ENCODE measurements at regions not wholly inside any gene's neighbourhood (a gene's known extent, or its start where the extent isn't known, plus 50 kb on each side); places are given as distances from the start of the nearest gene placed in this dataset.

GRCh38 chr3:152547153-152547552 lies 278.4 kb downstream of the MBNL1 start:
- intact Hi-C loops (cut with DNase I; ENCODE audit: low total_unique reads): no loop called here
- no peak overlapping the region for H3K4me3 ChIP-seq
- no peak overlapping the region for H3K27ac ChIP-seq
- TF ChIP-seq CTCF (IDR thresholded peaks at IDR 0.05): no peak
- H3K36me3 ChIP-seq: no peaks in the 10 kb centered on the region
- no peaks in the 10 kb centered on the region for H3K4me1 ChIP-seq
- no peaks in the 10 kb centered on the region for H3K9me3 ChIP-seq
- DNase-seq: no peak
- no peaks in the 10 kb centered on the region for H3K27me3 ChIP-seq

DNA sequence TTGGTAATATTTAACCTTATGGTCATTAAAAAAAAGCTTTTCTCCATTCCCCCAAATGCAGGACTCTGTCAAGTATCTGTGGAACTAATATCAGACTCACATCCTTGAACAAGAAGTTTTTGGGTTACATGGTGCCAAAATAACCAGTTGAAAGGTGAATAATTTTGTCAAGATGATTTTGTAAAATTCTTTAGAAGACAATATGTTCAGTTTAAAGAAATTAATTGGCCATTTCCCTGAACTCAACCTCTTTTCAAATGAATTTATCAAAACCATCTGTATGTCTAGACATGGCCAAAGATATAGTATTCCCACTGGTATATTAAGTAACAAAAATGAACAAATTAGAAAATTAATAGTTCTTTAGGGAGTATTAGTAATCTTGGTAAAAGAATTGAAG lies 280.5 kb downstream of the MBNL1 start:
- H3K9me3 ChIP-seq: no peaks in the 10 kb centered on the region
- no peaks in the 10 kb centered on the region for H3K36me3 ChIP-seq
- H3K27me3 ChIP-seq: no peaks in the 10 kb centered on the region
- no peak overlapping the region for H3K27ac ChIP-seq
- intact Hi-C loops (cut with DNase I; ENCODE audit: low total_unique reads): no loop called here
- DNase-seq: no peak
- no peaks in the 10 kb centered on the region for H3K4me1 ChIP-seq
- no peak for TF ChIP-seq CTCF (IDR thresholded peaks at IDR 0.05)
- H3K4me3 ChIP-seq: no peak overlapping the region

- no peak for DNase-seq
- no peaks in the 10 kb centered on the region for H3K9me3 ChIP-seq
- no peaks in the 10 kb centered on the region for H3K36me3 ChIP-seq
- H3K27me3 ChIP-seq: no peaks in the 10 kb centered on the region
- TF ChIP-seq CTCF (IDR thresholded peaks at IDR 0.05): no peak
- intact Hi-C loops (cut with DNase I; ENCODE audit: low total_unique reads): no loop called here
- no peak overlapping the region for H3K4me3 ChIP-seq
- H3K4me1 ChIP-seq: peaks cover 0 to 8% (median 6%) of the 10 kb centered on the region in 4 donors
- H3K27ac ChIP-seq: no peak overlapping the region
Measured at GRCh38 chr3:152550284-152550683, 281.6 kb downstream of the MBNL1 start.

DNA sequence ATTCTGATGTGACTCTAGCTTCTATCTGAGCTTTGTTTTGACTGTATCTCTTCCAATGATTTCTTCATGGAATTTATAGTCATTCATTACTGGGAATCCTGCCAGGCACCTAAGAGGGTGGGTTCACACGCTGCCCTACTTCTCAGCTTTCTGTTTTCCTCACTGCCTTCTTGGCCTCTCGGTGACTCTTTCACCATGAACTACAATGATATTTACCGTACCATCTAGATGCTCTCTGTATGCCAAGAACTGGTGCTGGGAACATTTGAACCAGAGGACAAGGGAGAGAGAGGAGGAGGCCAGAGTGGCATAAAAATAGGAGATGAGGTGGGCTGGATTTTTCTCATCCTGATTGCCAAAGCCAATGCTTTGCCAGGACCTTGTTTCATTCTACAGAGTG lies 280.0 kb upstream of the P2RY1 start:
- Histone ChIP-seq H3K9me3 (no peaks in the 10 kb centered on the region), H3K36me3 (no peaks in the 10 kb centered on the region), H3K27me3 (no peaks in the 10 kb centered on the region), H3K4me3 (no peak overlapping the region), H3K4me1 (peaks cover 0 to 50% (median 30%) of the 10 kb centered on the region in 4 donors), H3K27ac (peak overlapping the region; percentile 3 to 34)
- intact Hi-C loops (cut with DNase I; ENCODE audit: low total_unique reads): no loop called here
- TF ChIP-seq CTCF (IDR thresholded peaks at IDR 0.05): no peak
- peak; percentile 62 to 70 for DNase-seq

DNA sequence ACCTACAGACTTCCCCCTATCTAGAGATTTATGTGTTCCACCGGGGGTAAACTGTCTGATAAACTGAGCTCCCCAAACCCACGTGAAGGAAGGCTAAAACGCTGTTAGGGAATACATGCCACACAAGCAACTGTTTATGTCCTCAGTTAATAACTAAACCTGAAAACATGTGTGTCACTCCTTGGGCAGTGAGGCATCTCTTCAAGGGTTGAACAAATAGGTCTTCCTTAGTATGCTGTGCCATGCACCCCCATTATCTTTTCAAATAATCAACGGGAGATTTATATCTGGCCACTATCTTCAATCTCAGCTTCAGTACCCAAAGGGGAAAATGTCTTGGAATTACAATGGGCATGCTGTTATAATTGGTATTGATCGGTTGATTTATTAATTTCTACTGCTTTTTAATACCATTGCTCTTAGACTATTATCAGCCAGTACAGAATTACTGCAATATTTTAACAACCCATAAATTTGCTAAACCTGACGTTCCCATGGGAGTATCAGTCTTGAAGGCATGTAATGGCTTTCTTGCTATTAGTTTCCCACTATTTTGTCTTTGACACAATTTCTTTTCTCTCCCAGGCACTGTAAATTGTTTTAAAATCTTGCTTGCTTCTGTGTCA lies 279.2 kb upstream of the P2RY1 start:
- no peak for TF ChIP-seq CTCF (IDR thresholded peaks at IDR 0.05)
- H3K9me3 ChIP-seq: no peaks in the 10 kb centered on the region
- H3K4me3 ChIP-seq: no peak overlapping the region
- H3K4me1 ChIP-seq: peaks cover 0 to 50% (median 30%) of the 10 kb centered on the region in 4 donors
- intact Hi-C loops (cut with DNase I; ENCODE audit: low total_unique reads): no loop called here
- no peaks in the 10 kb centered on the region for H3K36me3 ChIP-seq
- no peak for DNase-seq
- H3K27me3 ChIP-seq: no peaks in the 10 kb centered on the region
- H3K27ac ChIP-seq: peak overlapping the region; percentile 3 to 34
